Brain microvascular endothelial cell (primary cell): ENCODE measurements at regions not wholly inside any gene's neighbourhood (a gene's known extent, or its start where the extent isn't known, plus 50 kb on each side); places are given as distances from the start of the nearest gene placed in this dataset.

Experiments used
- DNase-seq: peaks from one replicate; pipeline ENCODE4 v3.0.0-alpha.2; 2020
- H3K27ac ChIP-seq: fragments of 250-450 bp; sonication (Bioruptor Pico); 2 replicates; pipeline ENCODE4 v1.5.1; 2020; ENCODE audit warnings: mild to moderate bottlenecking, moderate library complexity
- H3K27me3 ChIP-seq: fragments of 250-450 bp; sonication (Bioruptor Pico); replicated peaks from 2 replicates; pipeline ENCODE4 v1.5.1; 2020; ENCODE audit warnings: mild to moderate bottlenecking
- H3K36me3 ChIP-seq: fragments of 250-450 bp; sonication (Bioruptor Pico); replicated peaks from 2 replicates; pipeline ENCODE4 v1.5.1; 2020; ENCODE audit warnings: mild to moderate bottlenecking
- H3K4me3 ChIP-seq: 2 replicates; pipeline ENCODE4 v1.5.1; 2011; ENCODE audit warnings: low read depth, mild to moderate bottlenecking, control low read depth, low read length, moderate library complexity
- in situ Hi-C: cut with HindIII; loops from 2 replicates; pipeline ENCODE4 v1.10.0; 2017; ENCODE audit warnings: low sequenced_read_pairs, low pct_ligation_motif_present
- TF ChIP-seq, protein P1 (sequence below): IDR thresholded peaks from 2 replicates; pipeline ENCODE4 v1.5.1; 2011; ENCODE audit warnings: low read depth, mild to moderate bottlenecking, moderate library complexity, low read length, control low read depth, inconsistent platforms; ENCODE audit errors: missing control alignments

DNA sequence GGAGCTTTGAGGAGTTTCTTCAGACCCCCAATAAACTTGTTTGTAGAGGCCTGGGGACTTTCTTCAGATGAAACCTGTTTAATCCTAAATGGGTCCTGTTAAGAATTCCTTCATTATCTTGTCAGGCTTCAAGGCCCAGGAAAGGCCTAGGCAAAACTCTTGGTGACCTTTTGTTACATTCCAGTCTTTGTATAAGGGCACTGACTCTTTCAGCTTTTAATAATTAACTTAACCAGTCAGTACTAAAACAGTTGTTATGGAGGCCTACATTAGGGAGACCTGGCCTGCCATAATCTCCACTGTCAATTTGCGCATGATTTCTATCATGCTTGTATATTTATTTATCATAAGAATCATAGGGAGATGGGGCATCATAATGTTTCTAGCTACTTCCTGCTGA is 110.2 kb downstream of the FCRL5 start:
- in situ Hi-C loops, result no loop called here
- Histone ChIP-seq H3K27me3 (no peaks in the 10 kb centered on the region), H3K36me3 (no peaks in the 10 kb centered on the region), H3K27ac (no peak overlapping the region), H3K4me3 (no peak overlapping the region)
- TF ChIP-seq, protein P1, sequence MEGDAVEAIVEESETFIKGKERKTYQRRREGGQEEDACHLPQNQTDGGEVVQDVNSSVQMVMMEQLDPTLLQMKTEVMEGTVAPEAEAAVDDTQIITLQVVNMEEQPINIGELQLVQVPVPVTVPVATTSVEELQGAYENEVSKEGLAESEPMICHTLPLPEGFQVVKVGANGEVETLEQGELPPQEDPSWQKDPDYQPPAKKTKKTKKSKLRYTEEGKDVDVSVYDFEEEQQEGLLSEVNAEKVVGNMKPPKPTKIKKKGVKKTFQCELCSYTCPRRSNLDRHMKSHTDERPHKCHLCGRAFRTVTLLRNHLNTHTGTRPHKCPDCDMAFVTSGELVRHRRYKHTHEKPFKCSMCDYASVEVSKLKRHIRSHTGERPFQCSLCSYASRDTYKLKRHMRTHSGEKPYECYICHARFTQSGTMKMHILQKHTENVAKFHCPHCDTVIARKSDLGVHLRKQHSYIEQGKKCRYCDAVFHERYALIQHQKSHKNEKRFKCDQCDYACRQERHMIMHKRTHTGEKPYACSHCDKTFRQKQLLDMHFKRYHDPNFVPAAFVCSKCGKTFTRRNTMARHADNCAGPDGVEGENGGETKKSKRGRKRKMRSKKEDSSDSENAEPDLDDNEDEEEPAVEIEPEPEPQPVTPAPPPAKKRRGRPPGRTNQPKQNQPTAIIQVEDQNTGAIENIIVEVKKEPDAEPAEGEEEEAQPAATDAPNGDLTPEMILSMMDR, result no peak
- no peak for DNase-seq

DNA sequence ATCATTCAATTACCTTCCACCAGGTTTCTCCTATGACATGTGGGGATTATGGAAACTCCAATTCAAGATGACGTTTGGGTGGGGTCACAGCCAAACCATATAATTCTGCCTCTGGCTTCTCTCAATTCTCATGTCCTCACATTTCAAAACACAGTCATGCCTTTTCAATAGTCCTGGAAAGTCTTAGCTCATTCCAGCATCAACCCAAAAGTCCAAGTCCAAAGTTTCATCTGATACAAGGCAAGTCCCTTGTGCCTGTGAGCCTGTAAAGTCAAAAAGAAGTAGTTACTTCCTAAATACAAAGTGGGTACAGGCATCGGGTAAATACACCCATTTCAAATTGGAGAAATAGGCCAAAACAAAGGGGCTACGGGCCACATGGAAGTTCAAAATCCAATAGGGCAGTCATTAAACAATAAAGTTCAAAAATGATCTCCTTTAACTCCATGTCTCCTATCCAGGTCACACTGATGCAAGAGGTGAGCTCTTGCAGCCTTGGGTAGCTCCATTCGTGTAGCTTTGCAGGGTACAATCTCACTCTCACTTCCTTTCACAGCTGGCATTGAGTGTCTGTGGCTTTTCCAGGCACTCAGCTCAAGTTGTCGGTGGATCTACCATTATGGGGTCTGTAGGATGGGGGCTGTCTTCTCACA is 112.9 kb downstream of the FCRL5 start:
- no peaks in the 10 kb centered on the region for H3K27me3 ChIP-seq
- no peak overlapping the region for H3K4me3 ChIP-seq
- H3K36me3 ChIP-seq, result no peaks in the 10 kb centered on the region
- no peak for DNase-seq
- in situ Hi-C loops, result no loop called here
- H3K27ac ChIP-seq, result no peak overlapping the region
- TF ChIP-seq, protein P1, result no peak

DNA sequence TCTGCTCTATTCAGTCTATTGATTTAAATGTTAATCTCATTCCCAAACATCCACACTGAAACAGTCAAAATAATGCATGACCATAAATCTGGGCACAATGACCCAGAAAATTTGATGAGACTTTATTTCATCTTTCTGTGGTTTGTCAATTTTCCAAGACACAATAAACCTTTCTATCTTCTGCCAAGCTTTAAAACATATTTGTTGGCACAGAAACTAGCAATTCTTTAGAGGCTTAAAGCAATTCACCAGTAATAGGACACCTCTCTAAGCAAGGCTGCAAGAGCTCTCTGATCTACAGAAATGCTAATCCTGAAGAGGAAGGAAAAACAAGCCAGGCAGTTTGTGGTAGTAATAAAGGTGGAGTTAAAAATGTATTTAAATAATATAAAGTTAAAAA is 113.7 kb downstream of the FCRL5 start:
- H3K4me3 ChIP-seq, result no peak overlapping the region
- TF ChIP-seq, protein P1, result no peak
- DNase-seq, result no peak

DNA sequence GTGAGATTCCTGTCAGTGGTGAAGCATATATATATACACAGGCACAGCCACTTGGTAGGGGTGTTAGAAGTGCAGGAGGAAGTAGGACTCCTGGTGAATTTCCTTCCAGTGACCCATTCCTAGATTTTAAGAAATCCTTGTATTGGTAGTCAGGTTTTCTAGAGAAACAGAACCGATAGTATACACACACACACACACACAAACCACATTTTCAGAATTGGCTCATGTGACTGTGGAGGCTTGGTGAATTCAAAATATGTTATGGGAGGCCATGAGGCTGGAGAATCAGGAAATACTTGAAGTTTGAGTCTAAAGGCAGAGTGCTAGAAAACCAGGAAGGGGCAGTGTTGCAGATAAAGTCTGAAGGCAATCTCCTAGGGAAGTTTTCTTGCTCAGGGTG is 114.2 kb downstream of the FCRL5 start:
- no peaks in the 10 kb centered on the region for H3K27me3 ChIP-seq
- no peak overlapping the region for H3K27ac ChIP-seq
- DNase-seq, result peak; percentile 43
- in situ Hi-C loops, result no loop called here
- TF ChIP-seq, protein P1, result no peak
- H3K36me3 ChIP-seq, result no peaks in the 10 kb centered on the region
- no peak overlapping the region for H3K4me3 ChIP-seq

More for the DNA sequence above, 113.7 kb downstream of the FCRL5 start:
- H3K27ac ChIP-seq, result no peak overlapping the region
- no peaks in the 10 kb centered on the region for H3K36me3 ChIP-seq
- no peaks in the 10 kb centered on the region for H3K27me3 ChIP-seq
- in situ Hi-C loops, result no loop called here

DNA sequence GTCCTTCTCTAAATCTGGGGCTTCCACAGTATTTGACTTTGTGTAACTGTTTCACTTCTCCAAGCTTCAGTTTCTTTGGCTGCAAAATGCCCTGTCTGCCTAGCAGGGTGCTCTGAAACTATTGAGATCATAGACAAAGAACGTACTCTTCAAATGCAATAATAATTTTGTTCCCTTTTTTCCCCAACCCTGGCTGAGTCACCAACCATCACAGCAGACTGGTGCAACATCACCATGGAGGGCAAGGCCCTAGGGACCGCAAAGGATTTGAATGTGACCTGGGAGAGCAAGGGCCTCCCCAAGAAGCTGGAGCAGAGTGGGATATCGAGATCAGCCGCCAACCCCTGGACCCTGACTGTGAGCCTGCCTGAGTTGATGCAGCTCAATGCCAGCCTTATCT is 115.0 kb downstream of the FCRL5 start:
- TF ChIP-seq, protein P1, result no peak

DNA sequence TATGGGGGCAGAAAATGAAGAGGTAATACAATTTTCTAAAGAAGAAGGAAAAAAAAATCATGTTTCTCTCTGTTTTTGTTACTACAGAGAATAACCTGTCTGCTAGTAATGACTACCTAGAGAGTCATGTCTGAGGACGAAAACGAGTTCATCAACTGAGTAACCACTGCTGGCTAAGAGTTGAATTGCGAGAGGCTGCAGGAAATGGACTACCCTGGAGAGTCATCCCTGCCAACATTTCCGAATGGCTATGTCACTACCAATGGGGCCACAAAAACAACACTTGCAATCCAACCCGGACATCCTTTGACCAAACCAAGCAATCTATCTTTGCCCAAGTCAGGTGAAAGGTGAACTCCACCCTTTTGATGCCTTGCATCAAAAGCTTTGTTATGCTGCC is 120.6 kb downstream of the FCRL5 start:
- DNase-seq, result peak; percentile 58
- no peaks in the 10 kb centered on the region for H3K36me3 ChIP-seq
- no peak overlapping the region for H3K4me3 ChIP-seq
- in situ Hi-C loops, result no loop called here
- H3K27ac ChIP-seq, result no peak overlapping the region
- no peaks in the 10 kb centered on the region for H3K27me3 ChIP-seq
- TF ChIP-seq, protein P1, result peak; percentile 1

More for the DNA sequence above, 115.0 kb downstream of the FCRL5 start:
- no peaks in the 10 kb centered on the region for H3K36me3 ChIP-seq
- no peak overlapping the region for H3K4me3 ChIP-seq
- H3K27ac ChIP-seq, result no peak overlapping the region
- DNase-seq, result no peak
- in situ Hi-C loops, result no loop called here
- H3K27me3 ChIP-seq, result no peaks in the 10 kb centered on the region
